ENCODE measurements at regions not wholly inside any gene's neighbourhood (a gene's known extent, or its start where the extent isn't known, plus 50 kb on each side); places are given as distances from the start of the nearest gene placed in this dataset.

GRCh38 chr10:113978802-113979201 lies 64.9 kb upstream of the ADRB1 start:
- TF ChIP-seq MXI1 (conservative IDR thresholded peaks at IDR 0.05; ENCODE audit: poor library complexity, severe bottlenecking) (no peak), CTCF (IDR thresholded peaks at IDR 0.05; ENCODE audit: poor library complexity, severe bottlenecking) (no peak), REST (IDR thresholded peaks at IDR 0.05; ENCODE audit: borderline replicate concordance) (no peak), POLR2AphosphoS5 (IDR thresholded peaks at IDR 0.05) (no peak), SMC3 (conservative IDR thresholded peaks at IDR 0.05; ENCODE audit: poor library complexity) (no peak), RAD21 (conservative IDR thresholded peaks at IDR 0.05) (no peak), EP300 (conservative IDR thresholded peaks at IDR 0.05; ENCODE audit: poor library complexity, severe bottlenecking) (no peak), TAF1 (IDR thresholded peaks at IDR 0.05; ENCODE audit: low read depth) (no peak), EZH2 (IDR thresholded peaks at IDR 0.05; ENCODE audit: borderline replicate concordance, insufficient read depth, low read length, poor library complexity, severe bottlenecking) (no peak)
- Histone ChIP-seq H3K9me2 (ENCODE audit: insufficient read depth, low read length) (no peaks in the 10 kb centered on the region), H3F3A (ENCODE audit: insufficient read depth, low read length, poor library complexity, severe bottlenecking) (no peaks in the 10 kb centered on the region), H3K9me3 (ENCODE audit: low read length) (no peaks in the 10 kb centered on the region), H3K27me3 (ENCODE audit: insufficient read depth, low read depth, low read length) (no peaks in the 10 kb centered on the region), H4K20me1 (ENCODE audit: insufficient read depth) (no peaks in the 10 kb centered on the region), H3K27ac (ENCODE audit: low read length) (no peak overlapping the region), H3K4me3 (ENCODE audit: low read length) (no peak overlapping the region), H3K79me2 (replicated peaks; ENCODE audit: insufficient read depth, low read length) (no peaks in the 10 kb centered on the region), H3K9ac (ENCODE audit: low read length) (no peak overlapping the region), H3K36me3 (ENCODE audit: insufficient read depth, low read length) (no peaks in the 10 kb centered on the region), H3K4me2 (ENCODE audit: low read length) (no peak overlapping the region), H2AFZ (ENCODE audit: low read depth, low read length) (no peak overlapping the region)

GRCh38 chr10:113979409-113979808 lies 64.3 kb upstream of the ADRB1 start:
- no peak for TF ChIP-seq TAF1 (IDR thresholded peaks at IDR 0.05; ENCODE audit: low read depth)
- TF ChIP-seq POLR2AphosphoS5 (IDR thresholded peaks at IDR 0.05) = no peak
- TF ChIP-seq SMC3 (conservative IDR thresholded peaks at IDR 0.05; ENCODE audit: poor library complexity) = no peak
- TF ChIP-seq CTCF (IDR thresholded peaks at IDR 0.05; ENCODE audit: poor library complexity, severe bottlenecking) = no peak
- no peak for TF ChIP-seq EZH2 (IDR thresholded peaks at IDR 0.05; ENCODE audit: borderline replicate concordance, insufficient read depth, low read length, poor library complexity, severe bottlenecking)
- TF ChIP-seq REST (IDR thresholded peaks at IDR 0.05; ENCODE audit: borderline replicate concordance) = no peak
- no peak for TF ChIP-seq RAD21 (conservative IDR thresholded peaks at IDR 0.05)
- TF ChIP-seq EP300 (conservative IDR thresholded peaks at IDR 0.05; ENCODE audit: poor library complexity, severe bottlenecking) = no peak
- no peak for TF ChIP-seq MXI1 (conservative IDR thresholded peaks at IDR 0.05; ENCODE audit: poor library complexity, severe bottlenecking)
- no peaks in the 10 kb centered on the region for H3K79me2 ChIP-seq (replicated peaks; ENCODE audit: insufficient read depth, low read length)
- no peak overlapping the region for H2AFZ ChIP-seq (ENCODE audit: low read depth, low read length)
- no peaks in the 10 kb centered on the region for H3K36me3 ChIP-seq (ENCODE audit: insufficient read depth, low read length)
- no peaks in the 10 kb centered on the region for H3K9me3 ChIP-seq (ENCODE audit: low read length)
- no peaks in the 10 kb centered on the region for H4K20me1 ChIP-seq (ENCODE audit: insufficient read depth)
- no peaks in the 10 kb centered on the region for H3F3A ChIP-seq (ENCODE audit: insufficient read depth, low read length, poor library complexity, severe bottlenecking)
- no peak overlapping the region for H3K9ac ChIP-seq (ENCODE audit: low read length)
- H3K9me2 ChIP-seq (ENCODE audit: insufficient read depth, low read length) = no peaks in the 10 kb centered on the region
- no peak overlapping the region for H3K27ac ChIP-seq (ENCODE audit: low read length)
- no peaks in the 10 kb centered on the region for H3K27me3 ChIP-seq (ENCODE audit: insufficient read depth, low read depth, low read length)
- H3K4me2 ChIP-seq (ENCODE audit: low read length) = no peak overlapping the region
- no peak overlapping the region for H3K4me3 ChIP-seq (ENCODE audit: low read length)

All from neural cell (in vitro differentiated cells).